Right renal pelvis (tissue), 4 donors: ENCODE measurements at regions not wholly inside any gene's neighbourhood (a gene's known extent, or its start where the extent isn't known, plus 50 kb on each side); places are given as distances from the start of the nearest gene placed in this dataset.
A peak's percentile ranks its signal among the peaks of the same experiment; 100 is the strongest.
"Not testable (repeated sequence)": the region's sequence is repeated elsewhere in the genome, so short reads cannot be mapped to it uniquely, and the experiment has no call there.

Experiments
- DNase-seq, 4 donors: peaks; one replicate each; pipeline ENCODE4 v3.0.0-alpha.2; 2013; ENCODE audit warnings: low read depth in 4 of 4, low spot score in 3 of 4, missing footprints in 1 of 4

DNA sequence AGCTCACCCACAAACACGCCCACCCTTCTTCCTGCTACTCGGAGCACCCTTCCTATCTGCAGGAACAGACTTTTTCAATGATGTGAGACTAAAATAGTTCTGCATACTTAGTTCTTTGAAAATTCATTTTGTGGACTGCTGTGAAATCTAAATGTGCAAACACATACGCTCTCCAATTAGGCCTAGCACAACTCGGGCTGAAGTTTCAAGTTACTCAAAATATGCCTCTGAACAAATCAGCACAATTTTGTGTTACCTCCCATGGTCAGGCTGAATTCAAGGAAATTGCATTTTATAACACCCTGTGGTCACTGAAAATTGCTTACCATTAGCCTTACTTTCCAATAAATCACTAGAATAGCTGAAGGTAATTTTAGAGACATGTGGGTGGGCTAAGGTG lies 323.8 kb upstream of the ADCY2 start:
- DNase-seq, result no peak

DNA sequence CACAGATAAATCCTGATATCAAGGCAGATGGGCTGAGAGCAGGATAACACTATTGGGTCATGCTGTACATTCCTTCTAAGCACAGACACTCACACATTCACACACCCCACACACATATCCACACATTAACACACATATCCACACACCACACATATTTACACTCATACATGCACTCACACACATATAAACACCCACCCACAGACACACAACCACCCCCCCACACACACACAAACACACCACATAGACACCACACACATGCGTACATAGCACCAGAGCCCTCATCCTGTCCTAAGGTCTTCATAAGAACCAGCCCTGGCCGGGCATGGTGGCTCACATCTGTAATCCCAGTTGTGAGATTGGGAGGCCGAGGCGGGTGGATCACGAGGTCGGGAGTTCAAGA lies 322.3 kb upstream of the ADCY2 start:
- no peak for DNase-seq

DNA sequence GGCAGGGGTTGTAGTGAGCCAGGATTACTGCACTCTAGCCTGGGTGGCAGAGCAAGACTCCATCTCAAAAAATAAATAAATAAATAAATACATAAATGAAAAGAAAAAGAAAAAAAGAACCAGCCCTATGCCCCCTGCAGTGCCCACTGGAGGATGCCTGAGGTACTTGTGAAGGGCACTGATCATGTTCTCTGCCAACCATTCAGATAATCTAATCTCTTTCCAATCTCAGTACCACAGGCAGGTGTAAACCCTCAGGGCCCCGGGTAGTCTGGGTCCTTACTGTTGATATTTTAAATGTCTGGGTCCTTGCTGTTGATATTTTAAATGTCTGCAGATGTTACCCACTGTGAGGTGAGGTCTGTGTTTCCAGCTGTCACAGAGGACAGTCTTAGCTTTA lies 321.8 kb upstream of the ADCY2 start:
- DNase-seq, result no peak

DNA sequence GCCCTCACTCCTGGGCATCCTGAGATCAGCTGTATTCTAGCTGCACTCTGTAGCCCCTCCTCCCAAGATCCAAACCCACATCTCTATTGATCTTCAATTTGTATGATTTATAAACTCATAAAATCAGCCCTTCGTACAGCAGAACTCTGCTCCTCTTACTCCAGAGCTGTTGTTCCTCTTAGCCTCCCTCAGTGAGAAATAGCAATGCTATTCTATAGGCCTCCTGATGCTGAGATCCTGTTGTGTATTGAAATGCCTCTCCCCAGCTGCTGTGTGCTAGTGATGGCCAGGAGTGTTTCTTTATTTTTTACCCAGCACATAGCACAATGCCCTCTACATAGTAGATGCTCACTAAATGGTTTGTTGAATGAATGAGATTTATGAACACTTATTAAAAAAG lies 320.5 kb upstream of the ADCY2 start:
- DNase-seq, result no peak

DNA sequence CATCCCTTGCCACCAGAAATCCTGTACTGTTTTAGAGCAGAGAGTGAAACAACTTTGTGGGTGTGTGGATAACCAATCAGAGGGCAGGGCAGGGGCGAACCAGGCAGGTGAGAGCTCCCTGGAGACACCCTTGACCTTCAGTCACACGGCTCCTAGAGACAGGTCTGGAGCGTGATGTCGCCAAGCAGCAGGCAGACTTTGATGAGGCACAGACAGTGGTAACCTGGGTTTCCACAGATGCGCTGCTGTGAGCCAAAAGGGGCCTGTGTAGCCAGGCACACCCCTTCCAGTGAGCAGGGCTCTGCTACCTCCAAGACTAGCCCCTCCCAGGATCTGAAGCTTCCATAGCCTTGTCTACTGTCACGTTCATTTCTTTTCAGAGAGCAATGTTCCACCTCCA lies 317.8 kb upstream of the ADCY2 start:
- DNase-seq, result no peak

DNA sequence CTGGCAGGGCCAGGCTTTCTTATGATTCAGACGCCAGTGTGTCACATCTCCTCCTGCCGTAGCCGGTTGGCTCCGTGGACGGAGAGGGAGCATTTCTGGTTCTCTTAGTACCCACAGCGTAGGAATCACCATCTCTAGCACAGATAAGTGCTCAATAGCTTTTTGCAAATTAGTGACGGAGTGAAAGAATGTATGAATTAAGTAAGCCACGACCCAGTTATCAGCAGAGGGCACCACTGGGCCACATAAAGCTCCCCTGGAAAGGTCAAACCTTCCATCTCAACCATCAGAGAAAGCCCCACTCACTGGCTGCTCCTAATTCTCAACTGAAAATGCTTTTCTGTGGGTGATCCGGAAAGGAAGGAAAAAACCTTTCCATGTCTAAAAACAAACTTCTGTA lies 317.0 kb upstream of the ADCY2 start:
- peak in 2 of 4 donors; percentile 5 to 12 for DNase-seq

DNA sequence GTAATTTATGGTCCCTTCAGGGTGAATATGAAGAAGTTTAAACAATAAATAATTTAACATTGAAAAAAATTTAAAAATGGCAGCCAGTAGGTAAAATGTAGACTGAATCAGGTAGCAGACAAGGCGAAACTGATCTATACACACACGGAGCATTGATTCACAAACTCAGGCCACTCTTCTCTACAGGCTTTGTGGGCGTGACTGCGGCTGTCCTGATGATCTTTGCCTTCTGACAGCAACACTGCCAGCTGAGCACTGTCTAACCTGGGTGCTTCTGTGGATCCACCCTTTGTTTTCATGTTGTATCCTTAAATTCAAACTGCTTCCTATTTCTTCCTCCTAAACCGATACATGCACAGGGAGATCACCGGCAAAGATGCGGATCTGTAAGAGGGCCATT lies 315.4 kb upstream of the ADCY2 start:
- DNase-seq, result no peak

DNA sequence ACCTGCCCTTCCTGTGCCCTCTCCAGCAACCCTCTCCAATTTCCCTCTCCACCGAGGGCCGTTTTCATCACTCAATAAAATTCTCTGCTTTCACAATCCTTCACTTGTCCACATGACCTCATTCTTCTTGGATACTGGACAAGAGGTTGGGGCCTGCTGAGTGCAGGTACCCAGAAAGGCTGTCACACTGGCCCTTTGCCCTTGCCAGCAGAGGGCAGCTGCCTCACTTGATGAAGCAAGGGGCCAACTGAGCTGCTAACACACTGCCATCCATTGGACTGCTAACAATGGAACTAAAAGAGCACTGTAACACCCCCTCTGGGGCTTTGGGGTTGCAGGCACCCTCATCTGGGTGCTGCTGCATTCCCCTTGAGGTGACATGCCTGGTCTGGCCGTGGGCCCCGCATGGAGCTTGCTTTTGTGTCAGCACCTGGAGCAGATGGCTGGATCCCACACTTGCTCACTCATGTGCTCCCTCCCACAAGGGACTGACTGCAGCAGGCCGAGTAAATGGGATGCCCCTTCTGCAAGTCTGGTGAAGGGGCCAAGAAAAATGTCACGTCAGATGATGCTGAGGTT lies 308.1 kb upstream of the ADCY2 start:
- no peak for DNase-seq

DNA sequence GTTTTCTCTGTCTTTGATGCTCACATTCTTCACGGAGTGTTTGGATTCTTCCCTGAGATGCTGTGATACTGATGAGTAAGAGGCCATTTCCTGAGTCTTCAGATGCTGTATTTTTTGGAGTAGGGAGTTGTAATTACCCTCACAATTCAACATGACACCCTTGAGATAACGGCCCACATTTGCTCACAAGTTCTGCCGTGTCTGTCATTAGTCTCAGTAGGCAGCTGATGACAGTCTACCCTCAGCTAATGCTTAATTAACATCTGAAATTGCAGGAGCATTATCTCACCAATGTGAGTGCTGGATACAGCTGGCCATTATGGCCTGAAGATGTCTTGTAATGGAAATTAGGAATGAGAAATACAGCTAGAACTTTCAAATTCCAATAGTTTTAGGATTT lies 307.1 kb upstream of the ADCY2 start:
- DNase-seq, result no peak

DNA sequence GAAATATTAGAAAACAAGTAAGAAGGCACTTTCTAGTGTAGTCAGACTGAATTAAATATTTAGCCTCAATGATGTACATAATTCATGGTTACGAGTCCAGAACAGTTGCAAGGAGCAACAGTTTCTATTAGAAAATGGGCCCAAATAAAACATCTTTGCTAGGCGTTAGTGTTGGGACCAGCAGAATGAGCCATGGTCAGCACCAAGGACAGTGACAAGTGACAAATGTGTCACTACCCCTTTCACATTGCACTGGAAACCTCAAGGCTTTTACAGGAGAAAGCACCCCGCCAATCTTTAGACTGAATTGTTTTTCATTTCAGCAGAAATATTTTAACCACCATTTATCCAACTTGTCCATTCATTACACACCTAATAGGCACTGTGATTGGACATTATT lies 301.3 kb upstream of the ADCY2 start:
- DNase-seq, result peak; percentile 40 to 47 (median 44)

DNA sequence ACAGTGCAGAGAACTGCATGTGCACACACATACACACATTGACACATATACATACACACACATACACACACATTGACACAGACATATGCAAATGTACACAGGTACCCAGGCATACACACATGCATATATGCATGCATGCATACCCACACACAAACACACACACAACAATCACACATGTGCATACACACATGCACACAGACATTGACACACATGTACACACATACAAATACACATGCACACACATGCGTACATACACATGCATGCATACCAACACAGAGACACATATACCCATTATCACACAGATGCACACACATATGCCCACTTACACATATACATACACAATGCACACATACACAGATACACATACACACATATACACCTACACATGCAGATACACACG lies 299.6 kb upstream of the ADCY2 start:
- DNase-seq, result no peak

DNA sequence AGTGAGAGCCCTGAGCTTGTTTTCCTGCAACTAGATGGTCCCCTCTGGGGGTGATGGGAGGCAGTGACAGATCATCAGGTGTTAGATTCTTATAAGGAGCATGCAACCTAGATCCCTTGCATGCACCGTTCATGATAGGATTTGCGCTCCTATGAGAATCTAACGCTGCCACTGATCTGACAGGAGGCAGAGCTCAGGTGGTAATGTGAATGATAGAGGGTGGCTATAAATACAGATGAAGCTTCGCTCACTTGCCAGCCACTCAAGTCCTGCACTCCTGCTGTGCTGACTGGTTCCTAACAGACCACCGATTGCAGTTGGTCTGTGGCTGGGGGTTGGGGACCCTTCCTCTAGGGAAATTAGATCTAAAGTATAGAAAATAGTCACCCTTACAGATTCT lies 290.6 kb upstream of the ADCY2 start:
- no peak for DNase-seq

DNA sequence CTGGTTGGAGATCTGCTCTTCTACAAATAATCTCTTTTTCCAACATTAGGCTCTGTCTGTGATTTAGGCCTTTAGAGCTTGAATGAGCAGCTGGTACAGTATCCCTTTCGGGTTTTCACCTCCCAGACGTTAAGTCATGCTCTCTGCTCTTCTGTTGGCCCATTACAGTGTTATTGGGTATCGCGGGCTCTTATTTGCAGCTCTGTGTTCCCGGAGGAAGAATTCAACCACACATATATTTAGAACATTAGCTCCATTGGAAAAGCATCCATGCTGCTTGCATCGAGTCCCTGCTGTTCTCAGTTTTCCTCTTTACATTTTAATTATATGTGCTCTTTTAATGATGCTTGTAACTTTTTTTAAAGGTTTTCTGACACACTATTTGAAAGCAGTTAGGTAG lies 278.0 kb upstream of the ADCY2 start:
- DNase-seq, result no peak

DNA sequence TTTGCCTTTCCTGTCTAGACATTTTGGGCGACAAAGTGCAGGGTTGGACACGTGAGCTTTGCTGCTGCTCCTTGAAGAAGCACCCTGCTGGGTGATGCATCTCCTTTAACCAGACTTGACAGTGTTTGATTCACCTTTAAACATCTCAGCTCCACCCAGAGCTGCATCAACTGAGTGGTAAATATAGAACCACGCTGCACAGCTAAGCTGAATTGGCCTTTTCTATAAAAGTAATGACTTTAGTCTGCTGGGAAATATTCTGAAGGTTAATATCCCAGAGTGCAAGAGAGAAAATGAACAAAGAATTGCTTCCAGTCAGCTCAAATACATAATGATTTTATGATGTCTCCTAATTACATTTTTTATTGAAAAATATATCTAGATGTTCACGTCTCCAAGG lies 264.3 kb upstream of the ADCY2 start:
- DNase-seq, result no peak

DNA sequence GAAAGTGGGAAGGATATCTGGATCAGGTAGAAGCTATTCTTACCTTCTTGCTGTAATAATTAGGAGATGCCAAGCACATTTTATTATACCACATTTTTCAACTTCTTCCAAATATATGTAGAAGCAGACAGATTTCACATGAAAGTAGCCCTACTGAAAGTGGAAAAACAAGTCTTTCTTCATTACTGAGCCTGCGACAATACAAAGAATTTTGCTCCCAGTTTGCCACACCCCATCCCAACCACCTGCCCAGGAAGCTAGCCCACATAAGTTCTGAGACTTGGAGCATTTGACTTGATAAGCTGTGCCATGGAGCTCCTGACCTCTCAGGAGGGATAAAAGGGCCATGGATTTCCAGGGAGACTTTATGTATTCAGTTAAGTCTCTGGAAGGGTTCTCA lies 249.1 kb upstream of the ADCY2 start:
- DNase-seq, result no peak

DNA sequence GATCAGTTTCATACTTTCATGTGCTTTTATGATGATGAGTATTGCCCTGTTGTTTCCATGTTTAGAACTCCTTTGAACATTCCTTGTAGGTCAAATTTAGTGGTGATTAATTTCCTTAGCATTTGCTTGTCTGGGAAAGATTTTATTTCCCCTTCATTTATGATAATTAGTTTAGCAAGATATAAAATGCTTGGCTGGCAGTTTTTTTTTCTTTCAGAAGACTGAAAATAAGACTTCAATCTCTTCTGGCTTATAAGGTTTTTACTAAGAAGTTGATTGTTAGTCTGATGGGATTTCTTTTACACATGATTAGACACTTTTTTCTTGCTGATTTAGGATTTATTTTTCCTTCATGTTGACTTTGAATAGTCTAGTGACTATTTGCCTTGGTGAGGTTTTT lies 238.9 kb upstream of the ADCY2 start:
- DNase-seq, result no peak

DNA sequence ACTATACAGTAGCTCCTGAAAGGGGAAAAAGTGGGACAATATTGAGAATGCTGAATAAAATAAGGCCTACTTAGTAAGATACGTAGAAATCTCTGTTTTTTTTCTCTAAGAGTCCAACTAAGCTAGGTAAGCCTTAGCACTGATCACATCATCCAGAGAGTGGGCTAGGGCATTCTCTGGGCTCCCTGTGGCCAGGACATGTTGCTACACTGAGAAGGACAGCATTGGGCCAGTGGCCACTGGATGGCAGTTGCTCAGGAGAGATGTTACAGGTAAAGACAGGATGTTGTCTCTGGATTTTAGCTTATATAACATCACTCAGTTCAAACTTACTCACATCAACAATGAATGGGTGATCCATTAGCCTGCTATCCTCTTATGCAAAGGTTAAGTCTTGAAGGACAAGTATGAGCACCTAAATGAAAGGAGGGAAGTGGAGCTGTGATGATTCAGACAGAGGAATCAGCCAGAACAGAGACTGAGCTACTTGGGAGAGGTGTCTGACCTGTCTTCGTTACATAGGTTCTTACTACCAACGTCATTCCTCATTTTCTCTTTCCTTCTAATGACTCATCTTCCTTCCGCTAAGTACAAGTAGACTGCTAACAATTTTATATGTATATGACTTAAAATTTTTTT lies 226.6 kb upstream of the ADCY2 start:
- no peak for DNase-seq

DNA sequence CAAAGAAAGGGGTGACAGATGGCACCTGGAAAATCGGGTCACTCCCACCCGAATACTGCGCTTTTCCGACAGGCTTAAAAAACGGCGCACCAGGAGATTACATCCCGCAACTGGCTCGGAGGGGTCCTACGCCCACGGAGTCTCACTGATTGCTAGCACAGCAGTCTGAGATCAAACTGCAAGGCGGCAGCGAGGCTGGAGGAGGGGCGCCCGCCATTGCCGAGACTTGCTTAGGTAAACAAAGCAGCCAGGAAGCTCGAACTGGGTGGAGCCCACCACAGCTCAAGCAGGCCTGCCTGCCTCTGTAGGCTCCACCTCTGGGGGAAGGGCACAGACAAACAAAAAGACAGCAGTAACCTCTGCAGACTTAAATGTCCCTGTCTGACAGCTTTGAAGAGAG lies 225.2 kb upstream of the ADCY2 start:
- not testable (repeated sequence) for DNase-seq

DNA sequence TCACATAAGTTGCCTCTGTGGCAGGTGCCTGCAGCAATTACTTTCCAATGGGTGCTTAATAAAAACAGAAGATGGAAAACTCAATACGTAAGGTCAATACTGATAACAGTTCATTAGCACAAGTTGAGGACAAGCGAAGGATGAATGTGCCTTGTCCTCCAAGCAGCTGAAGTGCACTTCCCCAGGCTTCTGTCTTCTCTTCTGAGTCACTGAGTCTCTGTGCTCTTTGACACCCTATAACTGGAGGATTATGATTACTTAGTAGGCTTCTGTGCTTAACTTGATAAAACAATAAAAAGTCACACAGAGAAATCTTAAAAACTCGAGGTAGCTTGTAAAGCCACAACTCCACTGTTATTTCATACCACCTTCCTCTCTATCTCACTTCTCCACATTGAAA lies 216.6 kb upstream of the ADCY2 start:
- no peak for DNase-seq

DNA sequence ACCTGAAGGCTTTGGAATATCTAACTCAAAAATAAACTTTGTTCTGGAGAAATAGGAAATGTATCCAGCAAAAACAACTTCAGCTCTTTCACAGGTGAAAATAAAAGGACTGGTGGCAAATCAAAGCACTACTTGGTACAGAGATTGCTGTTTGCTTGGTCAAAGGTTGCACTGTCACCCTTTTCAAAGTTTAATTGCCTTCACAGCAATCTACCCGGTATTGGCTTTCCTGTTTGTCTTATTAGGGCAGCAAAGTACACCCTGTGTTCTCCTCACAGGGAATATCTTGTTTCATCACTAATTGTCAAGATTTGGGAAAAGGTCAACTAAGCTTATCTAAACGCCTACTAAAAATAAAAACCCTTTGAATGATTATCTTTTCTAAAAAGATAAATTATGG lies 214.1 kb upstream of the ADCY2 start:
- DNase-seq, result no peak

DNA sequence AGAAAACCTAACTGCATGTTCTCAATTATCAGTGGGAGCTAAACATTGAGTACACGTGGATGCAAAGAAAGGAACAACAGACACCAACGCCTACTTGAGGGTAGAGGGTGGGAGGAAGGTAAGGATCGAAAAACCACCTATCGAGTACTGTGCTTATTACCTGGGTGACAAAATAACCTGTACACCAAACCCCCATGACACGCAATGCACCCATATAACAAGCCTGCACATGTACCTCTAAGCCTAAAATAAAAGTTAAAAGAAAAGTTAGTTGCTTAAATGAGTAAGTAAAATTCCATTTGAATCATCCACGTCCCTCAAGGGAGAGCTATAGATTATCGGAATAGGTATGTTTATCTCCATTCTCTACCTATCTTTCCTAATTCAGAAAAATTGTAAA lies 210.2 kb upstream of the ADCY2 start:
- DNase-seq, result no peak

DNA sequence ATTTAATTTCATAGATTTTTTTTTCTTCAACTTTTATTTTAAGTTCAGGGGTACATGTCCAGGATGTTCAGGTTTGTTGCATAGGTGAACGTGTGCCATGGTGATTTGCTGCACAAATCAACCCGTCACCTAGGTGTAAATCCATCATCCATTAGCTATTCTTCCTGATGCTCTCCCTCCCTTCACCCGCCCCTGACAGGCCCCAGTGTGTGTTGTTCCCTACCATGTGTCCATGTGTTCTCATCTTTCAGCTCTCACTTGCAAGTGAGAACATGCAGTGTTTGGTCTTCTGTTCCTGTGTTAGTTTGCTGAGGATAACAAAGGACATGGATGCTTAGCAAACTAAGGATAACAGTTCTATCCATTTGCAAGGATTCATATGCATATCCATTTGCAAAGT lies 209.1 kb upstream of the ADCY2 start:
- no peak for DNase-seq

DNA sequence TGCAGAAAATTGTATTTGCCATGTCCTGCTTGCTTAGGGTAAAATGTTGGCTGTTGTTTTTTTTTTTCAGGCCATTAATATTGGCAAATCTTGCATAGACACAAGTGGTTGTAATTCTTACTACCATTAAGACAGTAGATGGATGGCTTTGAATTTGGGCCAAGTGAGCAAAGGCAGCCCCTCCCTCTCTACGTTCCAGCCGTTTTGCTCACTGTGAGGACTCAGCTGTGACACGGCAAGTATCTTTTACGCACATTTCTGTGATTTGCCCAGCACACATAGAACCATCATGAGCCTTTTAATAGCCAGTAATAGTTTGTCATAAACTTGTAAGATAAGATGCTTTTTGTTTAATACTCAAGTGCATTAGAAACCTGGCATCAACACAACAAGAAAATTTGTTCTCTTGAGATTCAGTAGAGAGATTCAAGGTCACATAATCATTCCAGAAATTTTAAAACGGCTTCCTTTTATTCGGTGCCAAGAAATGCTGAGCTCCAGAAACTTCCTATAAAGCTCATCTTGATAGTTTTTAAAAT lies 205.2 kb upstream of the ADCY2 start:
- DNase-seq, result no peak
